GM19324 (cell line): ENCODE measurements at regions not wholly inside any gene's neighbourhood (a gene's known extent, or its start where the extent isn't known, plus 50 kb on each side); places are given as distances from the start of the nearest gene placed in this dataset.
"Not testable (repeated sequence)": the region's sequence is repeated elsewhere in the genome, so short reads cannot be mapped to it uniquely, and the experiment has no call there.

Experiments used
- ATAC-seq: cut with Tn5 transposase; IDR thresholded peaks from one replicate; pipeline ENCODE4 v1.9.1; 2021; ENCODE audit warnings: mild to moderate bottlenecking, moderate library complexity; ENCODE audit not compliant: unreplicated experiment, low FRiP score

GRCh38 chrX:150203248-150203645 is 159.9 kb upstream of the MAMLD1 start:
- ATAC-seq: no peak

- no peak for ATAC-seq
Measured at GRCh38 chrX:150205011-150205410, 158.1 kb upstream of the MAMLD1 start.

GRCh38 chrX:150207733-150208132 is 155.4 kb upstream of the MAMLD1 start:
- no peak for ATAC-seq

GRCh38 chrX:150211988-150212387 is 151.1 kb upstream of the MAMLD1 start:
- no peak for ATAC-seq

GRCh38 chrX:150212672-150213480 is 150.2 kb upstream of the MAMLD1 start:
- no peak for ATAC-seq

- ATAC-seq: no peak
Measured at GRCh38 chrX:150213481-150214030, 149.6 kb upstream of the MAMLD1 start.

- not testable (repeated sequence) for ATAC-seq
Measured at GRCh38 chrX:150216000-150216399, 147.1 kb upstream of the MAMLD1 start.

GRCh38 chrX:150216716-150217115 is 146.4 kb upstream of the MAMLD1 start:
- no peak for ATAC-seq

GRCh38 chrX:150217609-150218008 is 145.5 kb upstream of the MAMLD1 start:
- no peak for ATAC-seq

- no peak for ATAC-seq
Measured at GRCh38 chrX:150219374-150220185, 143.5 kb upstream of the MAMLD1 start.

- ATAC-seq: no peak
Measured at GRCh38 chrX:150223176-150224015, 139.7 kb upstream of the MAMLD1 start.

GRCh38 chrX:150224676-150225075 is 138.4 kb upstream of the MAMLD1 start:
- ATAC-seq: no peak

- ATAC-seq: no peak
Measured at GRCh38 chrX:150225266-150225665, 137.9 kb upstream of the MAMLD1 start.

- ATAC-seq: no peak
Measured at GRCh38 chrX:150225756-150226155, 137.4 kb upstream of the MAMLD1 start.

GRCh38 chrX:150226223-150226965 is 136.7 kb upstream of the MAMLD1 start:
- no peak for ATAC-seq

- ATAC-seq: no peak
Measured at GRCh38 chrX:150227321-150227860, 135.7 kb upstream of the MAMLD1 start.

- ATAC-seq: no peak
Measured at GRCh38 chrX:150227873-150228410, 135.2 kb upstream of the MAMLD1 start.

GRCh38 chrX:150228431-150228830 is 134.7 kb upstream of the MAMLD1 start:
- ATAC-seq: no peak

GRCh38 chrX:150229030-150229429 is 134.1 kb upstream of the MAMLD1 start:
- no peak for ATAC-seq
